HepG2 (cell line): ENCODE measurements at regions not wholly inside any gene's neighbourhood (a gene's known extent, or its start where the extent isn't known, plus 50 kb on each side); places are given as distances from the start of the nearest gene placed in this dataset.

ENCODE experiments used
- ESRRA ChIP-seq: sonication (generic); formaldehyde crosslinking; IDR thresholded peaks from 2 replicates; pipeline ENCODE4 v1.5.1; 2020; ENCODE audit warnings: mild to moderate bottlenecking, low read depth, missing genetic modification reagents
- RFX1 ChIP-seq: fragments of 450-650 bp; IDR thresholded peaks from 2 replicates; pipeline ENCODE4 v1.6.1; 2017
- ZBTB40 ChIP-seq, 2 experiments: fragments of 450-650 bp in 1 of 2; sonication (generic) in 1 of 2; formaldehyde crosslinking in 1 of 2; IDR thresholded peaks; 2 replicates each; pipeline versions ENCODE4 v1.6.1 to v1.8.0; 2016 to 2022; ENCODE audit warnings: antibody characterized with exemption in 1 of 2, mild to moderate bottlenecking in 1 of 2, missing genetic modification reagents in 1 of 2
- ZNF766 ChIP-seq: sonication (generic); formaldehyde crosslinking; IDR thresholded peaks from 2 replicates; pipeline ENCODE4 v1.5.0; 2020; ENCODE audit warnings: missing genetic modification reagents, borderline replicate concordance

- TF ChIP-seq ZNF766 (CRISPR knock-in tag) (no peak), RFX1 (no peak), ESRRA (CRISPR knock-in tag) (no peak), ZBTB40 (IDR thresholded peaks at IDR 0.05) (no peak), ZBTB40 (CRISPR knock-in tag; IDR thresholded peaks at IDR 0.05) (no peak)
Measured at GRCh38 chr12:104863296-104863948, 94.7 kb downstream of the SLC41A2 start (continued).
